ENCODE measurements at regions not wholly inside any gene's neighbourhood (a gene's known extent, or its start where the extent isn't known, plus 50 kb on each side); places are given as distances from the start of the nearest gene placed in this dataset.

DNA sequence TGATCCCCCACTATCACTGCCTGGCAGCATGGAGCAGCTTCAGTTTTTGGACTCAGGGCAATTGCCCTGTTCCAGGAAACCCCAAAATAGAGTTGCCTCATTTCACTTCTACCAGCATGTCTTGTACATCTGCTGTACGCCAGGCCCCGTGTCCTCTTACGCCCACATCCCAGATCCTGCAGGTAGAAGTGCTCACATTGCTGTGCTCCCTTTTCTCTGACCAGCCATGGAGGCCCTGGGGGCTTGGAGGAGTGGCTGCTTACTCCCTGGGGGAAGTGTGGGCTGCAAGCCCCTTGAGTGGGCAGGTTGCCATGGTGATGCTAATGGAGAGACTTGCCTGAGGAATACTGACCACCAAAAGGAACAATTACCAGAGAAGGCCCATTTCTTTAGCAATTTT, 55.6 kb upstream of the KCNIP1 start:
- no peaks in the 10 kb centered on the region for H3K79me2 ChIP-seq (ENCODE audit: insufficient read depth, low read depth, low read length)
- no TSS peak for BruUV-seq (replicated peaks)
- CTCF ChIA-PET (ENCODE audit: unreplicated experiment), result no interaction called here
- no peak for TF ChIP-seq EZH2phosphoT487 (IDR thresholded peaks at IDR 0.05; ENCODE audit: borderline replicate concordance, low read depth, low read length)
- TF ChIP-seq, protein P1, sequence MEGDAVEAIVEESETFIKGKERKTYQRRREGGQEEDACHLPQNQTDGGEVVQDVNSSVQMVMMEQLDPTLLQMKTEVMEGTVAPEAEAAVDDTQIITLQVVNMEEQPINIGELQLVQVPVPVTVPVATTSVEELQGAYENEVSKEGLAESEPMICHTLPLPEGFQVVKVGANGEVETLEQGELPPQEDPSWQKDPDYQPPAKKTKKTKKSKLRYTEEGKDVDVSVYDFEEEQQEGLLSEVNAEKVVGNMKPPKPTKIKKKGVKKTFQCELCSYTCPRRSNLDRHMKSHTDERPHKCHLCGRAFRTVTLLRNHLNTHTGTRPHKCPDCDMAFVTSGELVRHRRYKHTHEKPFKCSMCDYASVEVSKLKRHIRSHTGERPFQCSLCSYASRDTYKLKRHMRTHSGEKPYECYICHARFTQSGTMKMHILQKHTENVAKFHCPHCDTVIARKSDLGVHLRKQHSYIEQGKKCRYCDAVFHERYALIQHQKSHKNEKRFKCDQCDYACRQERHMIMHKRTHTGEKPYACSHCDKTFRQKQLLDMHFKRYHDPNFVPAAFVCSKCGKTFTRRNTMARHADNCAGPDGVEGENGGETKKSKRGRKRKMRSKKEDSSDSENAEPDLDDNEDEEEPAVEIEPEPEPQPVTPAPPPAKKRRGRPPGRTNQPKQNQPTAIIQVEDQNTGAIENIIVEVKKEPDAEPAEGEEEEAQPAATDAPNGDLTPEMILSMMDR (conservative IDR thresholded peaks at IDR 0.05; ENCODE audit: low read length), result no peak
- no peaks in the 10 kb centered on the region for H4K20me1 ChIP-seq (ENCODE audit: insufficient read depth, low read length)
- intact Hi-C loops (cut with micrococcal nuclease; ENCODE audit: unreplicated experiment), result no loop called here
- no peak overlapping the region for H3K4me2 ChIP-seq (ENCODE audit: low read length)
- H3K9me3 ChIP-seq (ENCODE audit: low read length), result no peaks in the 10 kb centered on the region
- POLR2A ChIA-PET, result no interaction called here
- H2AFZ ChIP-seq (ENCODE audit: low read length), result no peak overlapping the region
- H3K27ac ChIP-seq (ENCODE audit: low read depth, low read length, poor library complexity, severe bottlenecking), result no peak overlapping the region
- no peaks in the 10 kb centered on the region for H3K4me1 ChIP-seq (ENCODE audit: insufficient read depth, low read length, poor library complexity, severe bottlenecking)
- no peaks in the 10 kb centered on the region for H3K36me3 ChIP-seq (ENCODE audit: insufficient read depth, low read length)
- no peak for DNase-seq (ENCODE audit: low spot score)
- no peaks in the 10 kb centered on the region for H3K9me2 ChIP-seq (ENCODE audit: insufficient read depth, low read length)
- no peak overlapping the region for H3K4me3 ChIP-seq (ENCODE audit: low read depth, low read length, poor library complexity, severe bottlenecking)

DNA sequence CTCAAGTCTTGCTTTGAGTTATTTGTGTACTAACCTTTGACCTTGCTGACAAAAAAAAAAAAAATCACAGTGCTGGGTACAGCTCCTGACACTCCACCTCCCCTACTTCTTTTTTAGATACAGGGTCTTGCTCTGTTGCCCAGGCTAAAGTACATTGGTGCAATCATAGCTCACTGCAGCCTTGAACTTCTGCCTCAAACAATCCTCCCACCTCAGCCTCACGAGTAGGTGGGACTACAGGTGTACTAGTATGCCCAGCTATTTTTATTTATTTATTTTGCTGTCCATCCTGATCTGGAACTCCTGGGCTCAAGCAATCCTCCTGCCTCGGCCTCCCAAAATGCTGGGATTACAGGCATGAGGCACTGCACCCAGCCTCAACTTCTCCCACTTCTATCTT, 57.2 kb upstream of the KCNMB1 start:
- TF ChIP-seq EZH2phosphoT487 (IDR thresholded peaks at IDR 0.05; ENCODE audit: borderline replicate concordance, low read depth, low read length), result no peak
- intact Hi-C loops (cut with micrococcal nuclease; ENCODE audit: unreplicated experiment), result no loop called here
- ChIA-PET POLR2A (interaction anchor here (0.8 to 1.1 kb wide), 3 partner anchors 9 to 85 kb away, joined by 3 to 4 read pairs (median 3); no protein-coding TSS in a partner anchor), CTCF (ENCODE audit: unreplicated experiment) (no interaction called here)
- H3K4me1 ChIP-seq (ENCODE audit: insufficient read depth, low read length, poor library complexity, severe bottlenecking), result no peaks in the 10 kb centered on the region
- no peak overlapping the region for H3K4me2 ChIP-seq (ENCODE audit: low read length)
- no peaks in the 10 kb centered on the region for H3K9me2 ChIP-seq (ENCODE audit: insufficient read depth, low read length)
- H4K20me1 ChIP-seq (ENCODE audit: insufficient read depth, low read length), result no peaks in the 10 kb centered on the region
- H3K9me3 ChIP-seq (ENCODE audit: low read length), result no peaks in the 10 kb centered on the region
- no peak overlapping the region for H2AFZ ChIP-seq (ENCODE audit: low read length)
- no peak for DNase-seq (ENCODE audit: low spot score)
- BruUV-seq (replicated peaks), result no TSS peak
- H3K27ac ChIP-seq (ENCODE audit: low read depth, low read length, poor library complexity, severe bottlenecking), result no peak overlapping the region
- H3K36me3 ChIP-seq (ENCODE audit: insufficient read depth, low read length), result no peaks in the 10 kb centered on the region
- H3K79me2 ChIP-seq (ENCODE audit: insufficient read depth, low read depth, low read length), result no peaks in the 10 kb centered on the region
- no peak overlapping the region for H3K4me3 ChIP-seq (ENCODE audit: low read depth, low read length, poor library complexity, severe bottlenecking)

DNA sequence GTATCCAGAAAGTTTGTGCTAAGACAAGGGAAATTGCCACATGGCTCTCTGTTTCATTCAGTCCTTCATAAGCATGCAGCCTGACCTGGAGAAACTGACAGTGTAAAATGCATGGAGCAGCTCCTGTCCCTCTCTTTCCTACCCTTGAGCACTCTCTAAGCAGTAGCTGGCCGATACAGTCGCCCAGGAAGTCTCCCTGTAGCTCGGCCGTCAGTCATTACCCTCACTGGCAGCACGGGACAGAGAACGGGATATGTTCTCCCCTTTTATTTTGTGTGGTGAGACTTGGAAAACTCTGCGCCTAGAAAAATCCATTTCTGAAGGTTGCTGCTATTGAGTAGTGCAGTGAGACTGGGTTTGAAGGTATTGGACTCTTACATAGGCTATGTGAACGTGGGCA, 56.8 kb upstream of the KCNMB1 start:
- Histone ChIP-seq H3K36me3 (ENCODE audit: insufficient read depth, low read length) (no peaks in the 10 kb centered on the region), H3K4me3 (ENCODE audit: low read depth, low read length, poor library complexity, severe bottlenecking) (no peak overlapping the region), H3K9me2 (ENCODE audit: insufficient read depth, low read length) (no peaks in the 10 kb centered on the region), H3K9me3 (ENCODE audit: low read length) (no peaks in the 10 kb centered on the region), H3K4me2 (ENCODE audit: low read length) (no peak overlapping the region), H2AFZ (ENCODE audit: low read length) (no peak overlapping the region), H3K27ac (ENCODE audit: low read depth, low read length, poor library complexity, severe bottlenecking) (no peak overlapping the region), H4K20me1 (ENCODE audit: insufficient read depth, low read length) (no peaks in the 10 kb centered on the region), H3K4me1 (ENCODE audit: insufficient read depth, low read length, poor library complexity, severe bottlenecking) (no peaks in the 10 kb centered on the region), H3K79me2 (ENCODE audit: insufficient read depth, low read depth, low read length) (no peaks in the 10 kb centered on the region)
- intact Hi-C loops (cut with micrococcal nuclease; ENCODE audit: unreplicated experiment), result no loop called here
- TF ChIP-seq, protein P1 (conservative IDR thresholded peaks at IDR 0.05; ENCODE audit: low read length), result no peak
- no TSS peak for BruUV-seq (replicated peaks)
- ChIA-PET POLR2A (interaction anchor here (0.8 to 1.3 kb wide), 4 partner anchors 9 to 85 kb away, joined by 3 to 4 read pairs (median 3); no protein-coding TSS in a partner anchor), CTCF (ENCODE audit: unreplicated experiment) (no interaction called here)
- no peak for DNase-seq (ENCODE audit: low spot score)

Data from OCI-LY7 (cell line).